Choroid plexus epithelial cell (primary cell): ENCODE measurements at regions not wholly inside any gene's neighbourhood (a gene's known extent, or its start where the extent isn't known, plus 50 kb on each side); places are given as distances from the start of the nearest gene placed in this dataset.

Experiments used
- DNase-seq: peaks from one replicate; pipeline ENCODE4 v3.0.0-alpha.2; 2010; ENCODE audit warnings: low read depth
- H3K4me3 ChIP-seq: 2 replicates; pipeline ENCODE4 v1.5.1; 2011; ENCODE audit warnings: low read depth, mild to moderate bottlenecking, control low read depth, low read length, moderate library complexity
- TF ChIP-seq, protein P1 (sequence below): conservative IDR thresholded peaks from 2 replicates; pipeline ENCODE4 v1.5.1; 2011; ENCODE audit warnings: low read depth, mild to moderate bottlenecking, control low read depth, inconsistent platforms, low read length, moderate library complexity

DNA sequence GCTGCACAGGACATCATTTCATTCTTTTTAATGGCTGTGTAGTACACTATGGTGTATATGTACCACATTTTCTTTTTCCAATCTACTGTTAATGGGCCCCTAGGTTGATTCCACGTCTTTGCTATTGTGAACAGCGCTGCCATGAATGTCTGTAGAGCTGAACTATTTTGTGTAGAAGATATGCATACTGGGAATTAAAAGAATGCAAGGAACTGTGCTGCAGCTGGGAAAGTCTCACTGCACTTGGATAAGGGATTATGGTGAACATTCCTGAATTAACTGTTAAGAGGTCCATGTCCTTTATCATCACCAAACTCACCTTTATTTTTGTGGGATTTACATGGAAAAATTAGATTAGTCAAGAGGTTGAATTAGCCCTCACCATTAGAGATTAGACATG lies 224.7 kb downstream of the SNX19 start:
- TF ChIP-seq, protein P1, sequence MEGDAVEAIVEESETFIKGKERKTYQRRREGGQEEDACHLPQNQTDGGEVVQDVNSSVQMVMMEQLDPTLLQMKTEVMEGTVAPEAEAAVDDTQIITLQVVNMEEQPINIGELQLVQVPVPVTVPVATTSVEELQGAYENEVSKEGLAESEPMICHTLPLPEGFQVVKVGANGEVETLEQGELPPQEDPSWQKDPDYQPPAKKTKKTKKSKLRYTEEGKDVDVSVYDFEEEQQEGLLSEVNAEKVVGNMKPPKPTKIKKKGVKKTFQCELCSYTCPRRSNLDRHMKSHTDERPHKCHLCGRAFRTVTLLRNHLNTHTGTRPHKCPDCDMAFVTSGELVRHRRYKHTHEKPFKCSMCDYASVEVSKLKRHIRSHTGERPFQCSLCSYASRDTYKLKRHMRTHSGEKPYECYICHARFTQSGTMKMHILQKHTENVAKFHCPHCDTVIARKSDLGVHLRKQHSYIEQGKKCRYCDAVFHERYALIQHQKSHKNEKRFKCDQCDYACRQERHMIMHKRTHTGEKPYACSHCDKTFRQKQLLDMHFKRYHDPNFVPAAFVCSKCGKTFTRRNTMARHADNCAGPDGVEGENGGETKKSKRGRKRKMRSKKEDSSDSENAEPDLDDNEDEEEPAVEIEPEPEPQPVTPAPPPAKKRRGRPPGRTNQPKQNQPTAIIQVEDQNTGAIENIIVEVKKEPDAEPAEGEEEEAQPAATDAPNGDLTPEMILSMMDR = no peak
- no peak for DNase-seq
- no peak overlapping the region for H3K4me3 ChIP-seq

GRCh38 chr11:130692220-130692619 lies 224.1 kb downstream of the SNX19 start:
- TF ChIP-seq, protein P1 = no peak
- DNase-seq = no peak
- H3K4me3 ChIP-seq = no peak overlapping the region

- no peak overlapping the region for H3K4me3 ChIP-seq
- TF ChIP-seq, protein P1 = no peak
- DNase-seq = no peak
Observed at GRCh38 chr11:130693543-130693942, 222.7 kb downstream of the SNX19 start.

GRCh38 chr11:130694488-130695045 lies 221.7 kb downstream of the SNX19 start:
- no peak for DNase-seq
- TF ChIP-seq, protein P1 = no peak

DNA sequence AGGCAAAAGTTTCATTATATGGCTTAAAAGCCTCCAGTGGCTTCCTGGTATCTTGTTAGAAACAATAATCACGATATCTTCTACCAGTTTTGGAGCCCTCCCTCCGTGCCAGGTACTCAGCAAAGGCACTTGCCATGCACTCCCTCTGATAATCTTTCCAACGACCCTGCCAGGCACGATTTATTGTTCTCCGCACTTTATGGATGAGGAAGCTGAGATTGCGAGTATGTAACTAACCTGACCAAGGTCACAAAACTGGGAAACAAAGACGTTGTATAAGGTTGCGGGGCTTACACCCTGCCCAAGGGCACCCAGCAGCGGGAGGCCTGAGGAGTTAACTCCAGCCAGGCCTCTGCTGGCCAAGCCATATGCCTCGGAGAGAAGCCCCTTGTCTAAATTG lies 218.1 kb downstream of the SNX19 start:
- no peak for DNase-seq
- TF ChIP-seq, protein P1 = no peak
- H3K4me3 ChIP-seq = no peak overlapping the region

More at GRCh38 chr11:130694488-130695045, 221.7 kb downstream of the SNX19 start:
- H3K4me3 ChIP-seq = no peak overlapping the region

- no peak overlapping the region for H3K4me3 ChIP-seq
- TF ChIP-seq, protein P1 = no peak
- DNase-seq = no peak
Observed at GRCh38 chr11:130699561-130699960, 216.7 kb downstream of the SNX19 start.

DNA sequence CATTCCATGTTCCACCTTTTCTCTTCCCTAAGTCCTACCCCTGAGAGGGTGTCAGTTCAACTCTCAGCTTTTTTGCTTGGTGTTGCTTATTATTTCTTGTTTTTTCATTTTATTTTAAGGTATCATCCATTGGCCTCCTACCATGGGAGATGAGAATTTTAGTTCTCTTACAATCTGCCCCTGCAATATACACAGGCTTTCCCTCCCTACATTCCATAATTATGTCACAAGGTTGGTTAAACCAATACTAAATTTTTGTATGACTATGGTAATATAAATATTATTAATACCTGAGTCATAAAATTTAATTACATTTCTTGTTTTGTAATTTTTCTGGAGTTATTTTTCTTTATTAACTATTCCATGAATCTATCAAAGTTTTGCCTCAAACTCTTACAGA lies 216.2 kb downstream of the SNX19 start:
- TF ChIP-seq, protein P1 = no peak

More for the DNA sequence above, 216.2 kb downstream of the SNX19 start:
- H3K4me3 ChIP-seq = no peak overlapping the region
- DNase-seq = no peak
